Hepatocyte (in vitro differentiated cells): ENCODE measurements at regions not wholly inside any gene's neighbourhood (a gene's known extent, or its start where the extent isn't known, plus 50 kb on each side); places are given as distances from the start of the nearest gene placed in this dataset.

ENCODE experiments used
- DNase-seq: peaks from one replicate; pipeline ENCODE4 v3.0.0-alpha.2; 2016; ENCODE audit warnings: low spot score
- H2AFZ ChIP-seq: fragments of 200-600 bp; sonication (generic); 2 replicates; pipeline ENCODE4 v1.6.0; 2016; ENCODE audit warnings: antibody characterized with exemption, mild to moderate bottlenecking
- H3K27ac ChIP-seq: fragments of 200-600 bp; sonication (generic); 2 replicates; pipeline ENCODE4 v1.5.1; 2016; ENCODE audit warnings: mild to moderate bottlenecking
- H3K27me3 ChIP-seq: fragments of 200-600 bp; sonication (generic); 2 replicates; pipeline ENCODE4 v1.6.1; 2016
- H3K36me3 ChIP-seq: fragments of 200-600 bp; sonication (generic); replicated peaks from 2 replicates; pipeline ENCODE4 v1.5.1; 2016; ENCODE audit warnings: low read depth; ENCODE audit not compliant: insufficient read depth
- H3K4me1 ChIP-seq: fragments of 200-600 bp; sonication (generic); 2 replicates; pipeline ENCODE4 v1.5.1; 2016; ENCODE audit warnings: mild to moderate bottlenecking, moderate library complexity; ENCODE audit not compliant: insufficient read depth
- H3K4me2 ChIP-seq: fragments of 200-600 bp; sonication (generic); 2 replicates; pipeline ENCODE4 v1.6.0; 2016
- H3K4me3 ChIP-seq: fragments of 200-600 bp; sonication (generic); 2 replicates; pipeline ENCODE4 v1.5.1; 2016; ENCODE audit warnings: mild to moderate bottlenecking
- H3K79me2 ChIP-seq: fragments of 200-600 bp; sonication (generic); 2 replicates; pipeline ENCODE4 v1.6.0; 2017; ENCODE audit warnings: mild to moderate bottlenecking
- H3K9me2 ChIP-seq: fragments of 200-600 bp; sonication (generic); replicated peaks from 2 replicates; pipeline ENCODE4 v1.6.0; 2017; ENCODE audit warnings: mild to moderate bottlenecking; ENCODE audit not compliant: insufficient read depth
- H3K9me3 ChIP-seq: fragments of 200-600 bp; sonication (generic); 2 replicates; pipeline ENCODE4 v1.5.1; 2016; ENCODE audit warnings: low read depth, mild to moderate bottlenecking
- H4K20me1 ChIP-seq: fragments of 200-600 bp; sonication (generic); 2 replicates; pipeline ENCODE4 v1.6.0; 2016; ENCODE audit warnings: mild to moderate bottlenecking; ENCODE audit not compliant: insufficient read depth, poor library complexity, severe bottlenecking
- CTCF ChIP-seq: fragments of 200-600 bp; sonication (generic); IDR thresholded peaks from 2 replicates; pipeline ENCODE4 v1.5.1; 2016; ENCODE audit warnings: antibody characterized with exemption, mild to moderate bottlenecking; ENCODE audit not compliant: poor library complexity
- EZH2 ChIP-seq: fragments of 200-600 bp; sonication (generic); IDR thresholded peaks from 2 replicates; pipeline ENCODE4 v1.6.1; 2016; ENCODE audit warnings: antibody characterized with exemption, mild to moderate bottlenecking, borderline replicate concordance
- EZH2phosphoT487 ChIP-seq: fragments of 200-600 bp; sonication (generic); IDR thresholded peaks from one replicate; pipeline ENCODE4 v1.6.1; 2018; ENCODE audit warnings: antibody characterized with exemption, mild to moderate bottlenecking, low read depth, moderate library complexity; ENCODE audit not compliant: unreplicated experiment, severe bottlenecking
- WGBS: methylation state at CpG from one replicate; pipeline ENCODE4 v1.1.6; 2016; ENCODE audit warnings: low lambda C conversion rate; ENCODE audit errors: missing lambda C conversion rate; 5-methylcytosine and 5-hydroxymethylcytosine counted together

- Histone ChIP-seq H3K4me2 (no peak overlapping the region), H2AFZ (no peak overlapping the region), H3K4me3 (no peak overlapping the region)
Observed at GRCh38 chr12:46451276-46452021, 78.9 kb upstream of the SLC38A2 start.

GRCh38 chr12:46450279-46450748 lies 77.7 kb upstream of the SLC38A2 start:
- H3K36me3 ChIP-seq, result no peaks in the 10 kb centered on the region
- H3K4me3 ChIP-seq, result no peak overlapping the region
- peaks cover 17% of the 10 kb centered on the region for H3K4me1 ChIP-seq
- H2AFZ ChIP-seq, result no peak overlapping the region
- 42% methylated on average over 1 of the region's 1 CpG for WGBS
- H3K79me2 ChIP-seq, result no peaks in the 10 kb centered on the region
- no peaks in the 10 kb centered on the region for H3K27me3 ChIP-seq
- no peaks in the 10 kb centered on the region for H3K9me2 ChIP-seq
- no peak for TF ChIP-seq CTCF
- TF ChIP-seq EZH2, result no peak
- TF ChIP-seq EZH2phosphoT487, result no peak
- H4K20me1 ChIP-seq, result no peaks in the 10 kb centered on the region
- no peaks in the 10 kb centered on the region for H3K9me3 ChIP-seq
- no peak overlapping the region for H3K4me2 ChIP-seq
- H3K27ac ChIP-seq, result no peak overlapping the region
- no peak for DNase-seq

More at GRCh38 chr12:46451276-46452021, 78.9 kb upstream of the SLC38A2 start:
- H3K9me3 ChIP-seq, result no peaks in the 10 kb centered on the region
- 74% methylated on average over 5 of the region's 5 CpGs for WGBS
- H3K27me3 ChIP-seq, result no peaks in the 10 kb centered on the region
- H3K4me1 ChIP-seq, result peaks cover 25% of the 10 kb centered on the region
- TF ChIP-seq EZH2 (no peak), CTCF (no peak), EZH2phosphoT487 (no peak)
- no peaks in the 10 kb centered on the region for H3K79me2 ChIP-seq
- no peak overlapping the region for H3K27ac ChIP-seq
- no peak for DNase-seq
- H4K20me1 ChIP-seq, result no peaks in the 10 kb centered on the region
- H3K36me3 ChIP-seq, result no peaks in the 10 kb centered on the region
- no peaks in the 10 kb centered on the region for H3K9me2 ChIP-seq

GRCh38 chr12:46449856-46450255 lies 77.3 kb upstream of the SLC38A2 start:
- no peak for DNase-seq
- no peak overlapping the region for H3K4me3 ChIP-seq
- no peaks in the 10 kb centered on the region for H3K9me3 ChIP-seq
- no peaks in the 10 kb centered on the region for H3K27me3 ChIP-seq
- H3K9me2 ChIP-seq, result no peaks in the 10 kb centered on the region
- no peak overlapping the region for H2AFZ ChIP-seq
- no peak overlapping the region for H3K4me2 ChIP-seq
- H3K36me3 ChIP-seq, result no peaks in the 10 kb centered on the region
- TF ChIP-seq EZH2phosphoT487, result no peak
- TF ChIP-seq CTCF, result no peak
- TF ChIP-seq EZH2, result no peak
- no peaks in the 10 kb centered on the region for H4K20me1 ChIP-seq
- peaks cover 13% of the 10 kb centered on the region for H3K4me1 ChIP-seq
- WGBS, result 72% methylated on average over 2 of the region's 2 CpGs
- no peaks in the 10 kb centered on the region for H3K79me2 ChIP-seq
- no peak overlapping the region for H3K27ac ChIP-seq
